ENCODE measurements at regions not wholly inside any gene's neighbourhood (a gene's known extent, or its start where the extent isn't known, plus 50 kb on each side); places are given as distances from the start of the nearest gene placed in this dataset.

GRCh38 chr2:58916063-58916462 is 674.9 kb upstream of the FANCL start (continued):
- no peak for TF ChIP-seq HDAC2 (IDR thresholded peaks at IDR 0.05; ENCODE audit: borderline replicate concordance in 1 of 2, low read depth in 2 of 2, low read length in 2 of 2)
- no peak for TF ChIP-seq JUN (IDR thresholded peaks at IDR 0.05; ENCODE audit: low read depth, low read length)
- no peak for TF ChIP-seq TAF7 (optimal IDR thresholded peaks at IDR 0.05; ENCODE audit: borderline replicate concordance, low read depth, low read length)
- no peak for TF ChIP-seq CHD7 (IDR thresholded peaks at IDR 0.05; ENCODE audit: insufficient replicate concordance, low read length)
- TF ChIP-seq EP300 (IDR thresholded peaks at IDR 0.05; ENCODE audit: borderline replicate concordance in 1 of 2, low read depth in 2 of 2, low read length in 2 of 2) = no peak
- TF ChIP-seq GABPA (IDR thresholded peaks at IDR 0.05; ENCODE audit: borderline replicate concordance, insufficient read depth, low read length) = no peak
